Stimulated activated naive CD8-positive, alpha-beta T cell treated with anti-CD3 and anti-CD28 coated beads, Interleukin-15, Interleukin-2, amounts not matched to agents 100 ng/mL and 50 ng/mL, for 24 hours (primary cell): ENCODE measurements at regions not wholly inside any gene's neighbourhood (a gene's known extent, or its start where the extent isn't known, plus 50 kb on each side); places are given as distances from the start of the nearest gene placed in this dataset.

Experiments
- H3K27ac Mint-ChIP-seq: one replicate; pipeline ENCODE4 v1.8.0; 2021; ENCODE audit warnings: mild to moderate bottlenecking, mixed read lengths
- H3K27me3 Mint-ChIP-seq: one replicate; pipeline ENCODE4 v1.8.0; 2021; ENCODE audit warnings: mixed read lengths
- H3K36me3 Mint-ChIP-seq: one replicate; pipeline ENCODE4 v1.8.0; 2021; ENCODE audit warnings: low read depth, mixed read lengths
- H3K4me1 Mint-ChIP-seq: one replicate; pipeline ENCODE4 v1.8.0; 2021; ENCODE audit warnings: low read depth, mixed read lengths
- H3K4me3 Mint-ChIP-seq: one replicate; pipeline ENCODE4 v1.8.0; 2021; ENCODE audit warnings: mild to moderate bottlenecking, mixed read lengths
- H3K9me3 Mint-ChIP-seq: one replicate; pipeline ENCODE4 v1.8.0; 2021; ENCODE audit warnings: mixed read lengths

DNA sequence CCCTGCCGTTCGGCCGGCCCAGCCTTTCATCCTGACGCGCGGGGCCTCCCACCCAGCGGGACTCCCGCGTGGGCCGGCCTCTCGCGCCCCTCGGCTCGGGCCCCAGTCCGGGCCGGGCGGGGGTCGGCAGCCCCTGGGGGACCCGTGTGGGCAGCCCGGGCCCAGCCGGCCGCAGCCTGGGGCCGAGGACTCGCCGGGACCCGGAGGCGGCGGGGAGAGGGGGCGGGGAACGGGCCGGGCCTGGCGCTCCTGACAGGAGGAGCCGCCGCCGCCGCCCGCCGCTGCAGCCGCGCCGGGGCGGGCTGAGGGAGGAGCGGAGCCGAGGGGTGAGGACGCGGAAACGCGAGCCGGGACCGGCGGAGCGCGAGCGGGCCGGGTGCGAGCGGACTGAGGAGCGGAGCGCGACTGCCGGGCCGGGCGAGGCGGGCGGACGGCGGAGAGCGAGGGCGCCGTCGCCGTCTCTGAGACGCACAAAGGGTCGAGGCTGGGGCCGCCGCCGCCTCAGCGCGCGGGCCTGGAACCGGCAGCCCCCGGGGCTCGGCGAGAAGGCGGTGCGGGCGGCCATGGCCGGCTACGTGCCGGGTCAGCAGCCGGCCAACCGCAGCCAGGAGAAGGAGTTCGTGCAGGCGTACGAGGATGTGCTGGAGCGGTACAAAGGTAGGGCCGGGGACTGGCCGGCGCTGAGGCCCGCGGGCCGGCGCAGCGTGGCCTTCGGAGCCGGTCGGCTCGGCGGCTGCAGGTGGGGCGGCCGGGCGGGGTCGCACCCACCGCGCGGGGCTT is 79.1 kb downstream of the NDUFS5 start:
- no peaks in the 10 kb centered on the region for H3K36me3 Mint-ChIP-seq
- H3K4me3 Mint-ChIP-seq, result peak overlapping the region; percentile 87
- no peak overlapping the region for H3K27ac Mint-ChIP-seq
- H3K4me1 Mint-ChIP-seq, result peaks cover 42% of the 10 kb centered on the region
- H3K27me3 Mint-ChIP-seq, result peaks cover 10% of the 10 kb centered on the region
- H3K9me3 Mint-ChIP-seq, result no peaks in the 10 kb centered on the region

DNA sequence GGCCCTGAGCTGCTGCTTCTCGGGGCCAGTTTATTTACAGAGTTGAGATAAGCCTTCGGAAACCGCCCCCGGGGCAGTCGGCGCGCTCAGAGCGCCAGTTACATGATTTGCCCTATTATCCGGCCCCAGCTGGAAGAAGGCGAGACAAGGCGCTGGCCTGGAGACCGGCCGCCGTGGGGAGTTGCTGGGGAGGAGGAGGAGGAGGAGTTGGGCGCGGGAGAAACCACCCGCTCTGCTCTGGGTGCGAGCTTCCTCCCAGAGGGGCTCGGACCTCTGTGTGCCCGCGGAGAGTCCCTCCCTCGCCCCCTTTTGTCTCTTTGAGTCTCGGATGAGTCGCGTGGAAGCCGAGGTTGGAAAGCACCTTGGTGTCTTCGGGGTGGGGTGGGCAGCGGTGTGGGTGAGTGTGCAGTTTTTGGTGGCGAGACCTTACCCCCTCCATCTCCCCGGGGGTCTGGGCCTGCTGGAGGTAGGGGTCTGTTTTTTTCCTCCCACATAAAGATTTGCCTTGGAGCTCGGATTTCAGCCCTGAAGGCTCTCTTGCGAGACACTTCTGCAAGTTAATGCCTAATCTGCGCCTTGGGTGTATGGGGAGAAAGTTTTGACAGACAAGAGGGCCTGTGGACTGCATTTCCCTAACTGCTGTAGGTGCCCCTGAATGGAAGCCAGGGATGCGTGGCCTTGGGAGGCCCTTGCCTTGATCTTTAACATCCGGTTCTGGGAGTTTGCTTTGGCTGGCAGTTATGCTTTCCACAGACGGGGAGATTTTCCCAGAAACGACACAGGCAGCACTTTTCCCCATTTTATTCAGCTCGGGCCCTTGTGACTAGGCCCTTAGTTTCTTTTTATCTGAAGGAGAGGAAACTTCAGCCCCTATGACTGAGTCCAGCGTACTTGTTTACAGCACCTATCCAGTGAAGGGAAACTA is 80.0 kb downstream of the NDUFS5 start:
- H3K27ac Mint-ChIP-seq, result peak overlapping the region; percentile 82

DNA sequence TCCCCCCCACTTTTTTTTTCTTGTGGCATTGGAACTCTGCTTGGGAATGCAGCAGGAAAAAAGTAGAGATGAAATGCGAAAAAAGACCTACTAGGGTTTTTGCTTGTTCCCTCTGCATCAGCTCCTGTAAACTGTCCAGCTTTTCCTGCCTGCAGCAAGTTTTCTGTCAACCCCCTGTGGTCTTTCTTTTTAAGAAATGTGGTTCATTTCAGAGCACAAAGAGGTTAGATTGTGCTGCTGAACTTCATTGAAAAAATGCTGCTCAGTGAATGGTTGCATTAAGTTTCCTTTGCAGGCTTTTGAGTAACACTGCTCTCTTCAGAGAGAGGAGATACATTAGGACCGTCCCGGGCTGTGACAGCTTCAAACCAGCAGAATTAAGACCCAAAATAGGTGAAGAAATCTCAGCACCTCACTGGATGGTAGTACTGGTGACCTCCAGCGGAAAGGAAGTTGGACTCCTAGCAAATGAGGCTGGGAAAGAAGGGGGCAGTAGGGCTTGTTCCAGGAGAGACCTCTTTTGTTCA is 80.7 kb downstream of the NDUFS5 start:
- Mint-ChIP-seq H3K36me3 (no peaks in the 10 kb centered on the region), H3K9me3 (no peaks in the 10 kb centered on the region), H3K4me1 (peaks cover 47% of the 10 kb centered on the region), H3K27ac (no peak overlapping the region), H3K4me3 (no peak overlapping the region), H3K27me3 (peaks cover 10% of the 10 kb centered on the region)

More for the DNA sequence above, 80.0 kb downstream of the NDUFS5 start:
- H3K27me3 Mint-ChIP-seq, result peaks cover 10% of the 10 kb centered on the region
- peak overlapping the region; percentile 87 for H3K4me3 Mint-ChIP-seq
- no peaks in the 10 kb centered on the region for H3K36me3 Mint-ChIP-seq
- peaks cover 47% of the 10 kb centered on the region for H3K4me1 Mint-ChIP-seq
- no peaks in the 10 kb centered on the region for H3K9me3 Mint-ChIP-seq

DNA sequence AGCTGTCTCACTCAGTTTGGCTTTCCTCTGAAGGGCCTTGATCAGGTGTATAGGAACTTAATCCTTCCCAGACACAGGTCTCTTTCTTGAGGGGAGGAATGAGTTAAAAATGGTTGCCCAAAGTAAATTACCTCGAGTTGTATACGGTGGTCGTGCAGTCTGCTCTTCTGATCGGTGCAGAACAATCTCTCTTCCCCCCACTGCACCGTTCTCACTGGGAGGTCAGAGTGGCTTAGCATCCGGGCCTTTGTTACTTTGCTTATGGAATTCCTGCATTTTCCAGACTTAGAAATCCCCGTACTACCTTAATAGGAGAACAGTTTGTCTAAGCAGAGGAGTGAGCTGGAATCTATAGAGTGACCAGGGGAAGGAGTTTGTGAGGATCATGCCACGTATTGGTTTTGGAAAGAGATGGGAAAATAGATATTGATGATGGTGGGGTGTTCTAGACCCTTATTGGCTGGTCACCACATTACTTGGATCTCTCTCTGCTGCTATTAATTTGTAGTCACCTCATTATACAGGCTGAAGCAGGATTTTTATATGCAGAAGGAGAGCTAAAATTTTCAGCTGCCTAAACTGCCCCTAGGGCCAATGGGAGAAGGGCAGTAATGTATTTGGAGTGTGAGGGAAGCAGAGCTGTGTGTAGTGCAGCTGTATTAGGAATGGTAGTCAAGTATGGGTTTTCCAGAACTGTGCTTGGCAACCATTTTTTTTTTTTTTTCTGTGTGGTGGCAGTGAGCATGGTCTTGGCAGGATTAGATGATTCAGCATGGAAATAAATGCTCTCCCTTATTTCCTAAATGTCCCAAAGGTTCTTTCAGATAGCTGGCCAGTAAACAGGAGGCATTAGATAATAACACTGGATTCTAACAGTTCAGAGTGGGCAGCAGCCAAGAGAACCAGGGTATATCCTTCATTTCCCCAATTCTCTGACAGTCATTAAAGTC is 81.5 kb downstream of the NDUFS5 start:
- no peak overlapping the region for H3K27ac Mint-ChIP-seq
- no peaks in the 10 kb centered on the region for H3K9me3 Mint-ChIP-seq
- peaks cover 10% of the 10 kb centered on the region for H3K27me3 Mint-ChIP-seq
- H3K4me1 Mint-ChIP-seq, result peaks cover 42% of the 10 kb centered on the region
- no peak overlapping the region for H3K4me3 Mint-ChIP-seq
- H3K36me3 Mint-ChIP-seq, result no peaks in the 10 kb centered on the region

DNA sequence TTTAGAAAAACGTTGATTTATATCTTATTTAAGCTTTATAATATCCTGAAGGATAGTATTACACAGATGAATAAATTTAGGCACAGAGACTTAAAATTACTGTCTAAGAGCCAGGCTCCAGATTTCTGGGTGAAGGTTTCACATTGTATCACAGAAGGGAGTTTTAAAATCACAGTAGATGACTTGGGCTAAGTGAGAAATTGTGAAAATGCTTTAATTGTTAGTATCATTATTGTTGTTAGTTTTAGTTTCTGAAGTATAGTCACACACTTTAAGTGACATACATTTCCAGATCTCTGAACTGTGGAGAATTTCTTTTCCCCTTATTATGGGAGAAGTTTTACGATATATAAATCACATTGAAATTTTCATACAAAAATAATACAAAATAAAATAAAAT is 83.5 kb downstream of the NDUFS5 start:
- Mint-ChIP-seq H3K9me3 (no peaks in the 10 kb centered on the region), H3K27me3 (peaks cover 4% of the 10 kb centered on the region), H3K4me1 (peaks cover 21% of the 10 kb centered on the region), H3K27ac (no peak overlapping the region), H3K4me3 (no peak overlapping the region), H3K36me3 (peaks cover 6% of the 10 kb centered on the region)

DNA sequence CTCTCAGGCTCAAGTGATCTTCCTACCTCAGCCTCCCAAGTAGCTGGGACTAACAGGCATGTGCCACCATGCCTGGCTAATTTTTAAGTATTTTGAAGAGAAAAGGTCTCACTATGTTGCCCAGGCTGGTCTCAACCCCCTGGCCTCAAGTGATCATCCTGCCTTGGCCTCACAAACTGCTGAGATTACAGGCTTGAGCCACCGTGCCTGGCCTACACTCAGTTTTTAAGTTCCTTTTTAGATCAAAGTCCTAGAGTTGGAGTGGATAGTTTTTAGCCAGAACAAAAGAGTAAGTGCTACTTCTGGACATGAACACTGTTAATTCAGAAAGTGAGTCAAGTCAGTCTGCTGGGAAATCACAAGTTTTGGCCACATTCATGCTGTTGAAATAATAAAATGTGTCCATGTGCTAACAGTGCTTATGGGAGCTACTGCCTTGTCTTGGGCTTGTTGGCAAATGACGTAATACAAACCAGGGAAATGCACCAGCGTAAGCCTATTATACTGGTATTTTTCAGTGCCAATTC is 84.2 kb downstream of the NDUFS5 start:
- Mint-ChIP-seq H3K4me3 (no peak overlapping the region), H3K36me3 (peaks cover 6% of the 10 kb centered on the region), H3K27ac (no peak overlapping the region), H3K4me1 (peaks cover 20% of the 10 kb centered on the region), H3K27me3 (peaks cover 3% of the 10 kb centered on the region), H3K9me3 (no peaks in the 10 kb centered on the region)

DNA sequence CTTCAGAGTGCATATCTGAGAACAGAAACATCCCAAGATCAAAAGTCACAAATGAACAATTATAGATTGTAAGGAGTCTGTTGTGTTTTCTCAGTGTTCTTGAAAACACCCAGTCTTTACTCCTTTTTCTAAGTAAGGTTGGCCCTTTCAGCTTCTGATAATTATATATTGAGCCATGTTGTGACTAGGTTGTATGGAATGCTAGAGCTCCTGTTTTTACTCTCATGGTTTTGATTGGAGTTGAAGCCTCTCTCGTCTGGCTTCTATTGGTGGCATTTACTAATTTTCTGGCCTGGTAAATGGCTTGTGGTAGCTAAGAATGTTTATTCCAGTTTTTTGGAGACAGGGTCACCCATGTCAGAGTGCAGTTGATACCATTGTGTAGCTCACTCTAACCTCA is 84.7 kb downstream of the NDUFS5 start:
- H3K4me3 Mint-ChIP-seq, result no peak overlapping the region
- peaks cover 6% of the 10 kb centered on the region for H3K36me3 Mint-ChIP-seq
- H3K4me1 Mint-ChIP-seq, result peaks cover 18% of the 10 kb centered on the region
- H3K27ac Mint-ChIP-seq, result no peak overlapping the region
- no peaks in the 10 kb centered on the region for H3K9me3 Mint-ChIP-seq
- peaks cover 3% of the 10 kb centered on the region for H3K27me3 Mint-ChIP-seq

DNA sequence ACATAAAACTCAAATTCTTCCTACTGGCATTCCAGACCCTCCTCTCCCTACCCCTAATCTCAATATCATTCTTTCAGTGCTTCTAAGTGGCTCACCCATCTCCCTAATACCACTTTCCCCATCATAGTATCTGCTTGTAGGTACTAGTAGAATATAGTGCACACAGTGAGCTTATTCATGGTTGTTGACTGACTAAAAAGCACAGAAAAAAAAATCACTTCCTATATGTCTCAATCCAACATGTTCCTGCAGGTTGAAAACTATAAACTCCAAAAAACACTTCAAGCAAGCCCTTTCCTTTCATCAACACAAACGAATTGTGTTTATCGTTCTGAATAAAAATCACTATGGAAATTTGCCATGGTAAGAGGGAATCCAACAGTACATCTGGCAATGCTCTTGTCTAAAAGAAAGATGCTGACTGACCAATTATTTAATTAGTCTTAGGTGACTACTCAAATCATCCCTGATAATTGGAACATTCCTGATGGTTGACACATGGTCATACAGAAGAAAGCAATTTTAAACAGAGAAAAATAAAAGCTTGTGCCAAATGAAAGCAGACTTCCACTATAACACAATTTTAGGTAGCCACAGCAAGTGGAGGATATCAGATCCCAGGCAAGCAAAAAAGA is 87.1 kb downstream of the NDUFS5 start:
- H3K4me3 Mint-ChIP-seq, result no peak overlapping the region
- no peaks in the 10 kb centered on the region for H3K9me3 Mint-ChIP-seq
- H3K4me1 Mint-ChIP-seq, result peaks cover 17% of the 10 kb centered on the region
- no peaks in the 10 kb centered on the region for H3K27me3 Mint-ChIP-seq
- peaks cover 6% of the 10 kb centered on the region for H3K36me3 Mint-ChIP-seq
- no peak overlapping the region for H3K27ac Mint-ChIP-seq

DNA sequence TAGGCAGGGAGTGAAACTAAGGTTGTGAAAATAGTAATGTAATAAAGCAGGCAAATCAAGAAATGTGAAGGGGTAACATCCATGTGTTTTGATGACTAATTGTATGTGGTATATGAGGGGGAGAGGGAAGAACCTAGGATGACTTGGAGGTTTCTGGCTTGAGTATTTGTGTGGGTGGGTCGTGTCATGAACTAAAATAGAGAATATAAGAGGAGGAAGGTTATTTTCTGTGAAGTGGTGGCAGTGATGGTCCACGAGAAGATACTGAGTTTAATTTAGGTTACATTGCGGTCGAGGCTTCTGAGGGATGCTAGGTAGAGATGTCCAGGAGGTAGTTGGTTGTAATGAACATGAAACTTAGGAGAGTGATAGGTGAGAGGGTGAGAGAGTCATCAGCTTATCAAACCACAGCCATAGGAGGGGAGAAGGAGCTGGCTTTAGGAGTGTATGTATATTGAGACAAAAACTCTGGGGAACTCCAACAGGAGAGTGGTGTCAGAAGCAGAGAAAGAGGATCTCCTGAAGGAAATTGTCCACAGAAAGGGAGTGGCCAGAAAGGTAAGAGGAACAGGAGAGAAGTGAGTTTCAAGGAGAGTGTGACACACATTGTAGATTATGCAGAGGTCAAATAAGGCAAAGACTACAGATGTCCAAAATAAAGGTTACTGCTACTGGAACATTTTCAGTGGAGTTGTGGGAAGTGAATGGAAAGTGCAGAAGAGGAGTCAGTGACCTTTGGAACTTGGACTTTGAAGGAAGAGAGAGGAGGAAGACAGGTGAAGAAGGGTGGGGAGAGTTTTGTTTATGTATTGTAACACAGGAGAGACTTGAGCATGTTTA is 89.0 kb upstream of the MACF1 start:
- Mint-ChIP-seq H3K27ac (no peak overlapping the region), H3K9me3 (no peaks in the 10 kb centered on the region), H3K4me3 (no peak overlapping the region), H3K27me3 (no peaks in the 10 kb centered on the region), H3K4me1 (peaks cover 8% of the 10 kb centered on the region), H3K36me3 (peaks cover 6% of the 10 kb centered on the region)

DNA sequence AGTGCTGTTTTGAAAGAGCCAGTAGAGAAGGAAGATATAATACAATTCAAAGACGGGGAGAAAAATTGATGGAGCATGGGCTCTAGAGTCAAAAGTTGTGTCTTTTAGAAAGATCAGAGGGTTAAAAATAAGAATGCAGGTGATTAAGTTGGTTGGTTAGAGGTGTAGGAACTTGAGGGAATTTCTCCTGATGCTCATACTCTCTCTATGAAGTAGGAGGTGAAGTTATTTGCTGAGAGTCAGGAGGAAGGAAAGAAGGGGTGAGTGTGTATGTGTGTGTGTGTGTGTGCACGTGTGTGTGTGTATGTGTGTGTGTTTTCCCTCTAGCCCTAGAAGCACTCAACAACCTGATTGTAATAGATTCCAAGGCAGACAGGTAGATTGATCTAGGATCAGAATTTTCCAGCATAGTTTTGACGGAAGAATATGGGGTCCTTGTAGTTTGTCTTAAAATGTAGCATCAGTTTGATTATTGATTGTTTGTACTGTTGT is 88.3 kb upstream of the MACF1 start:
- H3K9me3 Mint-ChIP-seq, result no peaks in the 10 kb centered on the region
- H3K27me3 Mint-ChIP-seq, result no peaks in the 10 kb centered on the region
- peaks cover 6% of the 10 kb centered on the region for H3K36me3 Mint-ChIP-seq
- no peak overlapping the region for H3K4me3 Mint-ChIP-seq
- H3K4me1 Mint-ChIP-seq, result peaks cover 5% of the 10 kb centered on the region
- H3K27ac Mint-ChIP-seq, result no peak overlapping the region

DNA sequence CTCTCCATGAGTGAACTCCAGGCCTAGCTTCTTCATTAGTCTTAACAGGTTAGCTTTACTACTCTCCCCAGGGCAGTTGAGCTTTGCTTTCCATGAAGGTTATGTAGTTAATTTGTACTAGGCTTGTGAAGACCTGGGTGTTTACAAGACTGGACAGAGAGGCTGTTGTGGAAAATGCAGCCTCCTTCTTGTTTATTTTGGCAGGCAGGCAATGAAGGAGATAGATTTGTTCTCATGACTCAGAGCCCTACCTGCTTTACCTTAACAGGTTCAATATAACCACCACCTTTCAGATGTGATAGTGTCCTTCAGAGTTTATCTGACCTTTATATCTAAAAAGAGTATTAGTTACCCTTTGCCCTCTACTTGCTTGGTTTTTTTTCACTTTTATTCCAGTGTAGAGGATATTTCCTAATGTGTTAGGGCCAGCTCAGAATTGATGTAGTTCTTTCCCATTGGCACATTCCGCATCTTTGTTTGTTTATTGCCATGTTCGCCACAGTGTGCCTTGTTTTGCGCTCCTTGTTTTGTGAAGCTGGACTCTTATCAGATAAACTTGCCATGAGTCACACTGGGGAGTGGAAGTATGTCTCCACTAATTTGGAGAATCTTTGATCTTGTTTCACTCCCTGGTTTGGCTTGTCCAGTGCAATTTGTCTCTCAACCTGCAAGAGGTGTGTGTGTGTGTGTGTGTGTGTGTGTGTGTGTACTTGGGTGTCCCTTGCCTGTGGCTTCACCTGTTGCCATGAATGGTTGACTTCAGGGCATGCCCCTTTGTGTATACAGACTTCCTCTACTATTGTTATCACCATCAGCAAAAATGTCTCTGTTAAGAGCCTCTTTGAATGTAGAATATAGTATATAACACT is 87.4 kb upstream of the MACF1 start:
- Mint-ChIP-seq H3K27me3 (no peaks in the 10 kb centered on the region), H3K27ac (no peak overlapping the region), H3K4me1 (peaks cover 5% of the 10 kb centered on the region), H3K4me3 (no peak overlapping the region), H3K9me3 (no peaks in the 10 kb centered on the region), H3K36me3 (peaks cover 6% of the 10 kb centered on the region)

DNA sequence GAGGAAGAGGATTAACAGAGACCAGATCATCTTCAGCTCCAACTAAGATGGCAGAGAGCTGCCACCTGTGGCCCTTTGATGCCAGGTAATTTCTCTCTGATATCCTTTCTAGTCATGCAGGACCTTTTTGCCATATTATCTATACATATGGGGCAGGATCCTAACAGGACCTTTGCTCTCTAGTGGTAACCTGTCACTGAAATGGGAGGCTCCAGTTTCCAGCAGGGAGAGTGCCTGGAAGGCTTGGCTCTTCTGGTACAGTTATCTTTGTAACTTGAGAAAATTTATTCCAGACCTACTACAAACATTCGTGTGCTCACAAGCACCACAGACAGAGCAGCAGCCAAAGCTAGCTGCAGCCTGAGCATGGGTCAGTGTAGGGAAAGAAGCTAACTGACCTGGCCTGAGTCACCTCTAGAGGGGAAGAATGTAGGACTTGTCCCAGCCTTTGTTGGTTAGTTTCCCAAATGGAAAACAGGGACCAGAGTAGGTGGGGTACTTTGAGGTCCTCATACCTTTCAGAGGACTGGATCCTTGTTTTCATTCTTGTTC is 86.5 kb upstream of the MACF1 start:
- Mint-ChIP-seq H3K4me3 (no peak overlapping the region), H3K36me3 (peaks cover 4% of the 10 kb centered on the region), H3K4me1 (peaks cover 5% of the 10 kb centered on the region), H3K27ac (no peak overlapping the region), H3K27me3 (no peaks in the 10 kb centered on the region), H3K9me3 (no peaks in the 10 kb centered on the region)
